CD4-positive, alpha-beta T cell treated with Interleukin-6 at 100 ng/mL for 8 hours (primary cell): ENCODE measurements at regions not wholly inside any gene's neighbourhood (a gene's known extent, or its start where the extent isn't known, plus 50 kb on each side); places are given as distances from the start of the nearest gene placed in this dataset.
"Not testable (repeated sequence)": the region's sequence is repeated elsewhere in the genome, so short reads cannot be mapped to it uniquely, and the experiment has no call there.

Experiments used
- DNase-seq: peaks from one replicate; pipeline ENCODE4 v3.0.0-alpha.2; 2020; ENCODE audit warnings: mixed read lengths, low spot score

DNA sequence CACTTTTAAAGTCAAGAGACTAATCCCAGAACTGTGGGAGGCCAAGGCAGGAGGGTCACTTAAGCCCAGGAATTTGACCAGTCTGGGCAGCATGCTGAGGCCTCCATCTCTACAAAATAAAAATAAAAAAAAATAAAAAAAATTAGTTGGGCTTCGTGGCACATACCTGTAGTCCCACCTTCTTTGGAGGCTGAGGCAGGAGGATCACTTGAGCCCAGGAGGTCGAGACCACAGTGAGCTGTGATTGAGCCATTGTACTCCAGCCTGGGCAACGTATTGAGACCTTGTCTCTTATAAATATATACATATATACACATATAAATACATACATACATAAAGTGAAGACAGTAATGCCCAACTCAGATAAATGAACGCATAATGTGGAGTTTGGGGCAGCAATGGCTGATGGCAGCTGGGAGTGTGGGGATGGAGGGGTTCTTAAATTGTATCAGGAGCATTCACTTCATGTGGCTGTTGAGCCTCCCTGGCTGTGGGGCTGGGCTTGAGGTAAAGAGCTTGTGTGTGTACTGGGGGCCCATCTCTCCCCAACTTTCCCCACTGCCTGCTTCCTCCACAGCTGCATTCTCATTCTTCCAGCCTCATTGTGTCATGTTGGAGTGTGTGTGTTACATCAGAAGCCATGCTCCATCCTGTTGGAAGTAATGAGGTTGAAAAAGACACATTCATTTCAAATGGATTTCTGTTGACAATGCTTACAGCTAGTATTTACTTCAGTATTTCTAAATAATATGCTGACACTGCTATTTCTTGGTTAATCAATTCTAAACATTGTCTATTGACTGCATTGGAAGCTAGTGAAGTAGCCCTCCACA is 96.5 kb upstream of the HS6ST1 start:
- no peak for DNase-seq

DNA sequence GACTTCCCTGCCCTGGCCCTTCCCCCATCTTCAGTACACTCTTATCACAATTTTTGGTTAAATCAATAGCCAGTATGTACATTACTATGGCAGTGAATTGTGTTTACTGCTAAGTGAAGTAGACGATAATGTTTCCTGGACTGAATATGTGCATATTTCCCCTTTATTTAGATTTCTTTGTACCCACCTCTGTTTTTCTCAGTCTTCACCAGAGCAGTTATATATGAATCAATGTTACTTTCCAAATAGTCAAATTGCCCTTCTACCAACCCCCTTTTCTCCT is 97.1 kb upstream of the HS6ST1 start:
- no peak for DNase-seq

DNA sequence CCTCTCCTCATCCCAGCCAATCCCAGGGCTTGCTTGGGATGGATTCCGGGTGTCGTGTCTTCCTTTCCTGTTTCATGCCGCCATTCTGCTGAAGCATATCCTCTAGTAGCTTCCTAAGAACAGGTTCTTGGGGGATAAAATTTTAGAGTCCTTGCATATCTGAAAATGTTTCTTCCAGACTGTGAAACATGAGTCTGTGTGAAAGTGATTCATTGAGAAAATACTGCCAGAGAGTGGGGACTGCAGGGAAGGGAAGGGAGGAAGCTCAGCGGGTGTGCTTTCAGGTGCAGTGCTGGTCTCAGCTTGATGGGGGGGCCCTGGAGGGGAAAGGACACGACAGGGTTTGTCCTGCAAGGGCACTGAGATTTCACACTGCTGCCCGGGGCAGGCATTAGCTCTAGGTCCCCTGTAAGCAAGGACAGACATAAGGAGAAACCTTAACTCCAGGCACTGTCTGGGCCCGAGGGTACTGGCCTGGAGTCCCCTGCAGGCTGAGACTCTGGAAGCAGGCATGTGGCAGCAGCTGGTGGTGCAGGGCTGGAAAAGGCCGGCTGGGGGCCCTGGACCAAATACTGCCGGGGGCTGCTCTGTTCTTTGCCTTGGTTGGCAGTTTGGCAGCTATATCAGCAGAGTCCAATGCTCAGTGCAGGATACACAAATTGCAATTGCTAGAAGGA is 97.6 kb upstream of the HS6ST1 start:
- DNase-seq: no peak

DNA sequence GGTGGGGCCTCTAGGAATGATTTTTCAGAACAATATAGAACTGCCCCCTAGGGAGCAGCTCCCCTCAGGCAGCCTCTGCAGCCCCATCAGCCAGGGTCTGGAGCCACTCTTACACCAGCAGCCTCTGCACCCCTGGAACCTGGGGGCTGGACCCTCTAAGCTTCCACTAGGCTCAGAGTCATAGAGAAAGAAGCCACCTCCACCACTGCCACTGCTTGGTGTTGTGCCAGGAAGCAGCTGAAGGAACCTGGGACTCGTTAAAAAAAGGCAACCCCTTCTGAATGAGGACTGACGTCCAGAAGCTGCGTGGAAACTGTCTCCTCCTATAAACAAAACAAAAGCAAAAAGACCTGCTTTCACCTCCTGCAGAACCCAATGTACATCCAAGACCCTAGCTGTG is 98.1 kb upstream of the HS6ST1 start:
- no peak for DNase-seq

DNA sequence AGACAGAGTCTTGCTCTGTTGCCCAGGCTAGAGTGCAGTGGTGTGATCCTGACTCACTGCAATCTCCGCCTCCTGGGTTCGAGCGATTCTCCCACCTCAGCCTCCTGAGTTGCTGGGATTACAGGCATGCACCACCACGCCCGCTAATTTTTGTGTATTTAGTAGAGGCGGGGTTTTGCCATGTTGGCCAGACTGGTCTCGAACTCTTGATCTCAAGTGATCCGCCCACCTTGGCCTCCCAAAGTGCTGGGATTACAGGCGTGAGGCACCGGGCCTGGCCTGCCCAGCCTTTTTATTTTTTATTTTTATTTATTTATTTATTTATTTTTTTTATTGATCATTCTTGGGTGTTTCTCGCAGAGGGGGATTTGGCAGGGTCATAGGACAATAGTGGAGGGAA is 98.6 kb upstream of the HS6ST1 start:
- not testable (repeated sequence) for DNase-seq

DNA sequence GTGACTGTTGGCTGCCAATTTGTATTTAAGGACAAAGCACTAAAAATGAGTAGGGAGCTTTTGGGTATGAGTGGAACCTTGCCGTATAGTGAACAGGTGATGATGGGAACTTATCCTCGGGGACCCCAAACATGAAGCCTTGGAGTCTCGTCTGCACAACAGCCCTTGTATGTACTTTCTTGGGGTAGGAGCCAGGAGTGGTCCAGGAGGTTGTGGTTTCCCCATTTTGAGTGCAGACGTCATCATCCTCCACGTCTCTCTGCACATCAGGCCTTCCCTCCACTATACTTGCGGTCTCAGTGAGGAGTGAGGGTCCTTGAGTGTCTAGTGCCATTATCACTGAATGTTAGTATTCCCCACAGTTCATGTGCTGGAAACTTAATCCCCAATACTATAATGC is 101.5 kb upstream of the HS6ST1 start:
- no peak for DNase-seq

DNA sequence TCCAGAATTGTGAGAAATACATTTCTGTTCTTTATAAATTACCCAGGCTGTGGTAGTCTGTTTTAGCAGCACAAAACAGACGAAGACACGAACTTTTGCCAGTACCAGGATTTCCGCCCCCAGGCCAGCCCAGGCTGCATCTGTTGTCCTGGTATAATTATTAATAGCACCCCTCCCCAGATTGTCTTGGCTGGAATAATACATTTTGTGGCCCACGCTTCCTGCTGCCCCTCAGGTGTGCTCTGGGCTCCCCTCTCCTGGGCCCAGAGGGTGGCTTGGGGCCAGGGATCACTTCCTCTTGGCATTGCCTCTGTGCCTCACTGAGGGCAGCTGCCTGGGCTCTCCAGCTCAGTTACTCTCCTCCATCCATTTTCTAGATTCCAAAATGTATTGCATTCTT is 102.1 kb upstream of the HS6ST1 start:
- DNase-seq: no peak

DNA sequence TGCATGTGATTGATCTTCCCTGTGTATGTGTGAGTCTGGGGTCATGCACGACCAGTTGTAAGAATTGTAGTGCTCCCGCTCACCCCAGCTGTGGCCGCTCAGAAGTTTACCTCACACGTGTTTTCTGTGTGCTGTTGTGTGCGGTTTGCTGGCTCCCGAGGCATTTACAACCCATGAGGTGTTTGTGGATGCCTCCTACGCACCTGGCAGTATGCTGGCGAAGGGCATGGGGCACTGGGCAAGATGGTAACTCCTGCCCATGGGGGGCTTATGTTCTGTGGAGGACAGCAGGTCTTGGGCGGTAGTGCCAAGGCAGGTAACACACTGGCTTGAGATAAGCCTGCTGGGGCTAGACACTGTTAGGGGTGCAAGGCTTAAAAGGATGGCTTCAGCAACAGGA is 102.6 kb upstream of the HS6ST1 start:
- no peak for DNase-seq

DNA sequence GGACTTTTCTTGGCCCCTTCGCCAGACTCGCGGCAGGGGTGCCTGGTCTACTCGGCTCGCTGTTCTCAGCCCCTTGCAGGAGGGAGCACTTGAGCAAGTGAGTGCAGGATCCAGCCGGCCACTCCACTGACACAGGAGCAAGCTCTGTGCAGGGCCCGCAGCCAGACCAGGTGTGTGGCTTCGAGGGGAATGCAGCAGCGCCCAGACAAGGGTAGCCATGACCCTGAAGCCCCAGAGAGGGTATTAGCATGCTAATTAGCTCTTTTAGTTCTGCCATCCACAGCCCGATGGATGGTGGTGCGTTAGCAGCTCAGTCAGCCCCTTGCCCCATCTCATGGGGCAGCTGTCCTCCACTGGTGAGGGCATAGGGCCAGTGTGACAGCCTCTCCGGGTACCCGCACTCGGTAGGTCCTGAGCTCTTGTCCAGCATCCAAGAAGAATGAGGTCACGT is 103.2 kb upstream of the HS6ST1 start:
- no peak for DNase-seq

DNA sequence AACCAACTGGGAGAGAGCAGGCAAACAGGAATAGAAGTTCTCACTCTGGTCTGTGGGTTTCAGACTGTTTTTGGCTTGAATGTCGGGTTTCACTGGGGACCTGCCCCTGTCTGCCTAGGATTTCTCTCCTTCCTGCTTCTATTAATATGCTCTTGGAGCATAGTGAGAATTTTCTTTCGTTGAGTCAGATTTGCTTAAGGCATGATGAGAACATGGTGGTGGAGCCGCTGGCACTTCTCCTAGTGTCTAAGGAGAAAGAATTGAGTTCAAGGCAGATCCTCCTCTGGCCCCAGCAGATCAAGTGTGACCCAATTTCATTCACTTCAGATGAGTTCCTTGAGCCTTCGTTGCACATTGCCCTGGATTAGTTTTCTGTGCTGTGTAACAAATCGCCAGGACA is 103.9 kb upstream of the HS6ST1 start:
- no peak for DNase-seq

DNA sequence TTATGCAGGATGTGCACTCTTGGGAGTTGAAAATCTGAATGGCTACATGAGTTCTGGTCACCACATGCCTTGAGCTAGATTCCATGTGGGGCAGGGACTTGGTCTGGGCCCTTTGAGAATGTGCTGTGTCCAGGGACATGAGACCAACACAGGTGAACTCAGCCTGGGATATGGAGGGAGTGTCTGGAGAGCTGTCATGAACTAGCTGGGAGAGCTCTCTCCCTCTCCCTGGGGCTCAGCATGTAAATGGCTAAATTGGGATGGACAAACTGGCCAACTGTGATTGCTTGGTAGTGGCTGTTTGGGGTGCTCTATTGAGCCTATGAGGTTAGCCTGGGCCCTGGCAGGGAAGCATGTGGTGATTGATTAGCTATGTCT is 105.1 kb upstream of the HS6ST1 start:
- DNase-seq: no peak

DNA sequence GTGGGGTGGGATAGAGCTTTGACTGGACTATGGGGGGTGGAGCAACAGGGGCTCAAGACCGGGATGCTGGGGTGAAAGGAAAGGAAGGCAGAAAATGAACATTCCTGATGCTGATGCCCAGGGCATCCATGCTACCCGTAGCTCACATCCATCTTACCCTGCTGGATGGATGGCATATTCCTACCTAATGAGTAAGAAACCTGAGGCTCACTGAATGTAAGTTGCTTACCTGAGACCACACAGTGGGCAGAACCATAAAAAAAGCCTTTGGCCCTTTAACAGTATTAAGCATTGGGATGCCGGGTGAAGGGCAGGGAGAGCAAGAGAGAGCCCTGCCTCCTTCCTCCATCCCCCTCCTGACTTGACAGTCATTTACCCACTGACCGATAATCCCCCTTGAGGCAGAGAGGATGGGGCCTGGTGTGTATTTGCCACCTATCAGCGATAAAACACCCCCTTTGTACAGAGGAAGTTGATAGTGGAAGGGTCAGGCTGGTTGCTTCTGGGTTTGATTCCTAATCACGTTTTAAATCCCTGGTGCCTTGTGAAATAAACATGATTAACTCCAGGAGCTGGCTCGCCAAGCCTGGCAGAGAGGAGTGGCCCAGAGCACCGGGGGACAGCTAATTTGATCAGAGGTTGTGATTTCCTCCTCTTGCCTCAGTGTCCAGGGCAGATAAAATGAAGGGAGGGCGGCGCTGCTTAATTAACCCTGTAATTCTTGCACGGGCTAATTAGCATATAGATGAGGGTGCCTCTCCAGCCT is 105.9 kb upstream of the HS6ST1 start:
- no peak for DNase-seq

DNA sequence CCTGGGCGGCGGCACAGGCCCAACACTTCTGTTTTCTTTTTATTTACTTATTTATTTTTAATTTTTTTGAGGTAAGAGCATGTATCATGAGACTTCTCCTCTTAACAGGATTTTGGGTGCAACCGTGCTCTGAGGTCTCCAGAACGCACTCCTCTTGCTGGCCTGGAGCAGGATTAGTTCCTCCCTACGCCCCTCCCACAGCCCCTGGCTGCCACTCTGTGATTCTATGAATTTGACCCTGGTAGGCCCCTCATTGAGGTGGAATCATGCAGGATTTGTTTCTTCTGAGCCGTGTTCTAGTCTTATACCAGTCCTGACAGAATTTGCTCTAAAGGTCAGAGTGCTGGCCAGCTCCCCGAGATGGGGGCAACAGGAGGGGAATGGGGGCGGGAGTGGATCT is 106.5 kb upstream of the HS6ST1 start:
- DNase-seq: no peak

DNA sequence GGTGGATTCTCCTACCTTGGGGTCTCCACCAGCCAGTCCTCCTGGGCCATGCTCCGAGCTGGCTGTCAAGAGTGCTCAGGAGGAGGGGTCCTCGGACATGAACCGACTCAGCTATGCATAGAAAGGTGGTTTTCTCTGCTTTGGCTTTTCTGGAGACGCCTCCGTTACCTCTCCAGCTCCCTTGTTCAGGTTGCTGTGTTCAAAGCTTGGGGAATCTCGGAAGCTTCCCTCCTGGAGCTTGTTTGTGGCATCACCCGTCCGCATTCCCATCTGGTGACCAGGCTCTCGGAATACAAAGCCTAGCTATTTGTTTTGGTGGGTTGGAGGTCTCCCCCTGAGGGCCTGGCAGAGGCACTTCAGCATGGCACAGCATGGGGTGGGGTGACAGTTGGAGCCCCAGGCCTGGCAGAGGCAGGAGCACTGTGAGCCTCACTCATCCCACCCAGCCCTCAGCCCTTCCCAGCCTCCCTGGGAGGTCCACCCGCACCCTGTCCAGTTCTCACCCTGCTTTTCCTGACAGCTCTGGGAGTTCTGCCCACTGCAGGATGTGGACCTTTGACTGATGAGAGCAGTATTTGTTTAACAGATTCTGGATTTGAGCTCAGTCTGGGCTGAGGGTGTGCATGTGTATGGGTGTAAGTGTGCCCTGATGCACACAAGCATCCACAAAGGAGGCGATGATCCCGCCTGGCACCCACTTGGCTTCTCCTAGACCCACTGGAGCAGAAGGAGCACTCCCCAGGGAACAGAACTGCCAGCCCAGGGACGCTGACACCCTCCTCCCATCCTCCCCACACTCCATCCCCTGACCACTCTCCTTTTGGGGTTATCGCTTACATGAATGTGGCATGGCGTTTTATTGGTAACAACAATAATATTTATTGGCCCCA is 107.3 kb upstream of the HS6ST1 start:
- DNase-seq: no peak

DNA sequence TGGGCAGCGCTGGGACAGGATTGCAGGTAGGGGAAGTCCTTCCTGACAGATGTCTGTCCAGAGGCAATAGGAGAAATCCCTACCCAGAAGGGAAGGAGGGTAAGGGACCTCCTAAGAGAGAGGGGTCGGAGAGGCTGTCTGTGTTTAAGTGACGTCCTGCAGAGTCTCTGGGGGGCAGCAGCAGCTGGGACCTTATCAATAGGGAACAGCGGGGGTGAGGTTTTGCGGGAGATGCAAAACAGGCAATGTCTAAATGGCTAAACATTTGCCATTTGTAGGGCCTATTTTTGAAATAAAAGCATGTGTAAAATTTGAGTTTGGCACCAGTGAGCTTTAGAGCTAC is 108.7 kb upstream of the HS6ST1 start:
- DNase-seq: no peak

DNA sequence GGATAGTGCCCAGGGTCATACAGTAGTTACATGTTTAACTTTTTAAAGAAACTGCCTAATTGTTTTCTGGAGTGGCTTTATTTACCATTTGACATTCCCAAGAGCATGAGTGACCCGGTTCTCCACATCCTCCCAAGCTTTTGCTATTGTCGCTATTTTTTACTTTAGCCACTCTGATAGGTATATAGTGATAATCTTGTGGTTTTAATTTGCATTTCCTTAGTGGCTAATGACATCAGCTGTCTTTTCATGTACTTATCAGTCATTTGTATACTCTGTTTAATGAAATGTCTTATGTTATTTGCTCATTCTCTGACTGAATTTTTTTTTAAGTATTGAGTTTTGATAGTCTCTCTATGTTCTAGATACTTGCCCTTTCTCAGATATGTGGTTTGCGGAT is 109.7 kb upstream of the HS6ST1 start:
- DNase-seq: no peak

DNA sequence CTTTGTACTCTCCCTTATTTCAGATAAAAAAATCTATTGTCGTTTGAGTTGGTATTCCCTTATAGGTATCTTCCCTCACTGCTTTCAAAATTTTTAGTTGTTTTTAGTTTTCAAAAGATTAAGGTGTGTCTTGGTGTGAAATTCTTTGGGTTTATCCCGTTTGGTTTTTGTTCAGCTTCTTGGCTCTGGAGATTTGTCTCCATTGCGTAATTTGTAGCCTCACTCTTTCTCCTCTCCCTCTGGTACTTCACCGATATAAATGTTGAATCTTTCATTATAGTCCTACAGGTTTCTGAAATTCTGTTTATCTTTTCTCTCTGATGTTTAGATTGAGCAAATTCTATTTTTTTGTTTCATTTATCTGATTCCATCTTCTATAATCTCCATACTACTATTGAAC is 113.8 kb upstream of the HS6ST1 start:
- no peak for DNase-seq

DNA sequence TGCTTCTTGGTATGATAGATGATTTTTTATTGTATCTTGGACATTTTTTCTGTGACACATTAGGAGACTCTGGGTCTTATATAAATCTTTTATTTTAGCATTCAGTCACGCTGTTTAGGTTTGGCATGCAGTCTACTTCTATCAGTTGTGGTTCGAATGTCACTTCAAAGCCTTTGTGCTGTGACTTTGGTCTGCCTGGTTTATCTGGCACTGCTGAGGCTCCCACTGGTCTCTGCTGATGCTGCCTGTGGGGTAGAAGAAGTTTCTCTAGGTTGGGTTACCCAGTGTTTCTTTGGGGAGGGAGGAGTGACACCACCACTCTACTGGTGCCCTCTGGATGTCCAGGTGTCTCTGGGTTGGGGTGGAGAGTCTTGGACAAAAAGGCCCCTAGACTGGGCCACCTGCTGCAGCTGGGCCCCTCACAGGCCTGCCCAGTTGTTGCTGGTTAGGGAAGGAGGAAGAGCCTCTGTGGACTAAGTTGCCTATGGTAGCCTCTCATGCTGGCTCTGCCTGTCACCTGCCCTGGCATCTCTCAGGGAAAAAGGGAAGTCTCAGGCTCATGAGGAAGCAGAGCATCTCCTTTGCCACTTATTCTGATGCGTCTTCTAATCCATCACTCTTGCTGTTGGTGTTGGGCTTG is 115.4 kb upstream of the HS6ST1 start:
- no peak for DNase-seq

DNA sequence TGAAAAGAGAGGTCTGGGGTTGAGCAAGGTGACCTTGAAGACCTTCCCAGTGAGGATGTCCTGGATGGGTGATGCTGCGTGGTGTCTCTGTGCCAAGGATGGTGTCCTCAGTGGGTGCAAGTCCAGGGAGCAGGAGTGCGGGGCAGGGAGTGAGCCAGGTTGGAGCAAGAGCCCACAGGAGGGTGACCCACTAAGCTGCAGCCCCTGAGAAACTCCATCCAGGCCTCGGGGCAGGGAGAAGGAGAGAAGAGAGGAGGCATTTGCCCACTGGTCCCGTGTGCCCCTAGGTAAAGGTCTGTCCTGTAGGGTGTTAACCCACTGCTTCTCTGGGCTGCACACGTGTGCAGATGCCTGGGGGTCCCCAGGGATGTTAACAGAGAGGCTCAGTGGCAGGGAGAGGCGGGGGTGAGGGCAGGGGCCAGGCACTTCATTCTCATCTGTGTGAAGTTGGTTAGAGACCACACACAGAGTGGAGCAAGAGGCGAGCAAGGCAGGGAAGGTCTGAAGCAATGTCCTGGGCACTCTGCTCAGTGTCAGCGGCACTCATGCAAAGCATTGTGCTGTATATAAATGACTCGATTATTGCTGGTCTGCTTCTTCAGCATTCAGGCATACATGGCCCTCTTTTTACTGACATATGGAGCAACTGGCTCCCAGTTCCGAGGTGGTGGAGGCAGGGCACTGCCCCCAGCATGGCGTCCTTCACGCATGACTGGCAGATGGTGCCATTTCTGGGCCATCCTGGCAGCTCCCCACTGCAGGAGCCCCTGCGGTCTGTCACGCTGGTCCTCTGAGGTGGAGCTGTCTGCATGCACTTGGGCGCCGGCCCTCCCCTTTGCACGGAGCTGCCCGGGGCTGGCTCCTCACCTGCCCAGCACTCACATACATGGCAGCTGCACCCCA is 117.2 kb upstream of the HS6ST1 start:
- no peak for DNase-seq

DNA sequence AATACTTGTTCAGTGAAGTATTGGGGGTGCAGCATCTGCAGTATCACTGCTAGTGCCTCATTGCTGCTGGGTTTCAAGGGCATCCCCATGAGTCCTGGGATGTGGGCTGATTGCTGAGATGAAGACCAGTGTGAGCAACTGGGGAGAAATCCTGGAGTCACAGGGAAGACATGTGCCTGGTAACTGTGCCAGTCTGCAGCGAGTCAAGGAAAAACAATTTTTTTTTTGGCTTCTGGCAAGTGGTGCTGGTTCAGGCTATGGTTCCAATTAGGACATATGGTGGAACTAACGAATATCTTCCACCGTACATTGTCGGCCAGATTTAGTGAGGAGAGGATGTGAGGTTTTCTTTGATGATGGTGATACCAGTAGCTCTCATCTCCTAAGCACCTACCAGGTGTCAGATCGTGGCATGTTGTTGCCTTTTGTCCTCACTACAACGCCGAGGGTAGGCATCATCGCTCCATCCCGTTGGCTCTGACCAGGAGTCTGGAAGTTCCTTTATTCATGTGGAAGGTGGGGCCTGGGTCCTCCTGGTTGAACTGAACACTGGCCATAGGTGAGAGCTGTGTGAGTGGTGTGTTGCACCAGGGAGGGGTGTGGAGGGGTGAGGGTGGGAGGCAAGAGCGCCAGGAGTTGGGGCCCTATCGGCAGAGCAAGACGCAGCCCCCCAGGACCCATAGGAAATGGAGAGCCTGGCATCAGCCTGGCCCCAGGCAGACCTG is 118.0 kb upstream of the HS6ST1 start:
- DNase-seq: no peak
